NCI-H748 (cell line): ENCODE measurements at regions not wholly inside any gene's neighbourhood (a gene's known extent, or its start where the extent isn't known, plus 50 kb on each side); places are given as distances from the start of the nearest gene placed in this dataset.

Experiments
- DNase-seq: peaks from one replicate; lab custom pipeline; 2025; ENCODE audit not compliant: unreplicated experiment; lab: John Stamatoyannopoulos, UW

- DNase-seq: peak; percentile 80
Observed at GRCh38 chr1:208298593-208299269, 54.5 kb upstream of the PLXNA2 start.

DNA sequence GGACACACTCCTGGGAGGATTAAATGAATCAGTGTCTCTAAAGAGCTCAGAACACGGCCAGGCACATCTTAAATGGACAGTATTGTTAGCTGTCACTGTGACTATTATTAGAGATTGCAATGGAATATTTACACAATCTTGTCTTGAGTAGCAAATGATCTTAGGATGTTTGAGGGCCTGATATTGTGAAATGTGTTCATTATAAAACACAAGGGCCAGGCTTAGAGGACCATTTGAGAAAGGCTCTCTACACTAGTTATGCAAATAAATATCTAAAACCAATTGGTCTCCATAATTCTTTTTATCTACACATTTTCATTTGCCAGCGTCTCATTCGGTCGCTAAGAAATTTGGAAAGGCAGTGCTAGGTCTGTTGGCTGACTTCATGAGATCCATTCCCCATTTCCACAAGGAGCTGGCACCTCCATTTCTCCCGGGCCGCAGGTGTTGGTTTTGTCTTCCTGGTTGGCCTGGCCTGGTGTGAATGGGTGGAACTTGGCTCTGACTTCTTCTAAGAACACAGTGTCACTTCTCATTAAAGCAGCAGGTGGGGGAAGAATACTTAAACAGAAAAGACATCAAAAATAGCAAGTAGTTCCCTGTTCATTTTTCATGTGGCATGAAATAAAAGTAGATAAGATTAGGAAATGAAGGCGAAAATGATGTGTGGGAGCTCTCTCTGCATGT is 56.0 kb upstream of the PLXNA2 start:
- no peak for DNase-seq

- peak; percentile 17 for DNase-seq
Observed at GRCh38 chr1:208302699-208303238, 58.6 kb upstream of the PLXNA2 start.

DNA sequence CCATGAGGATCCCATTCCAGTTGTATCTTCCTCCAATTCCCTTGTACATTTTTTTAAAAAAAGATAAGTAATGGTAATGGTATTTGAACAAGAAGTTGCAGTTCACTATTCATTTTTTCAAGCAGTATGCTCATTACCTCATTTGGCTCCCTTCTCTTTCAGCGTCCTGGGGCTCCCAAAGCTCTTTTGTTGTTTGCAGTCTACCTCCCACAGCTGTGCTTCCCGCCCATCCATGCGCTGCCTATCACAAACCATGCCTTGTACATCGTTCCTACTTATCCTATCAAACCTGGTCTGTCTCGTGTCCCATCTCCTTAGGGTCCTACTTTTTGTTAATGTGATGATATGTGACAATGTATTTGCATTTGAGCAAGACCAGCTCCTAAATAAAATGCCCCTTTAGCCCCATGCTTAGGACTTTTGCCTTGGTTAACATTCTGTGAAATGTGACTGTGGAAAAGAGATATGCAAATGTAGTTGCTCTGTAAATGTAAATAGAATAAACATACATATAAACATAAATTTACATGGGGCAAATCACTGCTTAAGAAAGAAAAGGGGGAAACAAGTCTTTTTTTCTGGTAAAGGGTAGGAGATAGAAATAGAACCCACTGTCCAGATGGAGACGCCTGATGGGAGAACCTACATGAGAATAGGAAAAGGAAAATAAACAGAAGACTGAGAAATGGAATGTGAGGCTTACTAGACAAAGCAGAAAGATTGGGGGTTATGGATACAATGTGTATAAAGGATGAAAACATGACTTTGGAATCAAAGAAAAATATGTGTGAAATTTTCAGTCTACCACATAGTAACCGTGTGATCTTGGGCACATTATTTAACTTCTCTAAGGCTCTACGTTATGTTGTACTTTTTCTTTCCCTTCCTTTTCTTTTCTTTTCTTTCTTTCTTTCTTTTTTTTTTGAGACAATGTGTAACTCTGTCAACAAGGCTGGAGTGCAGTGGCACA is 59.8 kb upstream of the PLXNA2 start:
- no peak for DNase-seq

GRCh38 chr1:208308221-208308620 is 64.0 kb upstream of the PLXNA2 start:
- no peak for DNase-seq

GRCh38 chr1:208309771-208310170 is 65.6 kb upstream of the PLXNA2 start:
- no peak for DNase-seq

- no peak for DNase-seq
Observed at GRCh38 chr1:208312706-208313105, 68.5 kb upstream of the PLXNA2 start.

DNA sequence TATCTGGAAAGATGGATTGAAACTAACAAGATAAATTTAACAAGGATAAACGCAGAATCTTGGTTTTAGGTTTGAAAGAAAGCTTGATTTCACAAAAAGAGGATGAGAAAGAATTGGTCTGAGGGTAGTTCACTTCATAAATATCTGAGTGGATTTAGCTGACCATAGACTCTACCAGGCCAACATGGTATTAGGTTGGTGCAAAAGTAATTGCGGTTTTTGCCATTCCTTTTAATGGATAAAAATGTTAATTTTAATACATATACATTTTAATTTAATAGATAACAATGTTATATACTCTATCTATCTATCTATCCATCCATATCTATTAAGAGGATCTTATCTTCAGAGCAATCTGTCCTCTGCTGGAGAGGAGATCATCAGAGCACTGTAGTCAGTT is 70.2 kb upstream of the PLXNA2 start:
- DNase-seq: no peak

DNA sequence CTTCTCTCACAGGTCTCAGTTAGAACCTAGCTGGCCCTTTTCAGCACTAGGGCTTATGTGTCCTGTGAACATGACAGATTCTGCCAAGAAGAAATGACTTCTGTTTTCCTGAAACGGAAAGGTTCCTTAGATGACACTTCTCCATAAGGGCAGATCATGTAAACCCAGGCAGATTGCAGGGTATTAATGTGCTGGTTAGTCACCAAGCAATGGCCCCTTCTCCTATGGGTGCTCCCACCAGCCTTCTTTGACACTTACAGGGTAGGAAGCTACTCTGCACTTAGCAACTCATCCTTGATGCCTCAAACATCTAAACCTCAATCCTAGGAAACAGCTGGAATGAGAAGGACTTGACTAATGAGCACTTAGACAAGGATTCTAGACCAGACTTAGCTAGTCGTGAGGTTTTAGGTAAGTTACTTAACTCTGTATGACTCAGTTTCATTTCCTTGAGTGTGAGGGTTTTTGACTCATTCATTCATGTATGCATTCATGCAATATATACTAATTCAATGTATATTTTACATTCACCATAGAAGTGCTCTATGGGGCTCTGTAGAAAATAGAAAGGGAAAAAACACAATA is 74.1 kb upstream of the PLXNA2 start:
- DNase-seq: no peak

GRCh38 chr1:208324005-208324404 is 79.8 kb upstream of the PLXNA2 start:
- no peak for DNase-seq

GRCh38 chr1:208326033-208326432 is 81.8 kb upstream of the PLXNA2 start:
- DNase-seq: peak; percentile 2

GRCh38 chr1:208329300-208329699 is 85.1 kb upstream of the PLXNA2 start:
- peak; percentile 14 for DNase-seq

GRCh38 chr1:208332036-208332773 is 88.0 kb upstream of the PLXNA2 start:
- no peak for DNase-seq

DNA sequence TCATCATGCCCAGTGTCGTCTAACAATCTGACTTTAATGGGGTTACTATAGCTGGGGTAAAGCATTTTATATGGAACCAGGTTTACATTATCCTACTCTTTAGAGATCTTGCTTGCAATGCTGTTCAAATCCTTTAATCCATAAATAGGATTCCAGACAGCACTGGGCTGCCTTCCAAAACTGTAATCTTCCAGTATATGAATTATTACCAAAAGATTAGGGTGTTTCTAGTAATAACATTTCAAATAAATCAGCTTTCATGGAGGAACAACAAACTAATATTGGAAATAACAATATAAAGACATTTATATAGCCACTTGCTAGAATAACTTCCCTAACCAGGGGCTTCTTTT is 88.6 kb upstream of the PLXNA2 start:
- no peak for DNase-seq

GRCh38 chr1:208333676-208334075 is 89.5 kb upstream of the PLXNA2 start:
- no peak for DNase-seq

GRCh38 chr1:208335371-208336136 is 91.4 kb upstream of the PLXNA2 start:
- no peak for DNase-seq

DNA sequence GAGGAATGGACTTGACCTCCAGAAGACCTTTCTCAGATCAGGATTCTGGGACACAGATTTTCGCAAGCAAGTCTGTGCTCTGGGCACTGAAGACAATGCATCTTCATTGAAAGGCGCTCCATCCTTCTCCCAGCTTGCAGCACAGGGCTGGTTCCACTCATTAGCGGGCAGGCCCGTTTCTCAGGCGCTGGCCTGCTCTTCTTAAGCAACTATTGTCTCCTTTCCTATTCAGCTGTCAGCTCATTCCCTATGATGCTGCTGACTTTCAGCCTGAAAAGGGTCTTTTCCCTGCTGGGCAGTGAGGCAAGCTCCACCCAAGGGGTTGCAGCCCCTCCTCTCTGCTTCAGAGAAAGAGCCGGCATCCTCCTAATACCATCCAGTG is 91.9 kb upstream of the PLXNA2 start:
- no peak for DNase-seq

- DNase-seq: no peak
Observed at GRCh38 chr1:208339911-208340310, 95.7 kb upstream of the PLXNA2 start.

DNA sequence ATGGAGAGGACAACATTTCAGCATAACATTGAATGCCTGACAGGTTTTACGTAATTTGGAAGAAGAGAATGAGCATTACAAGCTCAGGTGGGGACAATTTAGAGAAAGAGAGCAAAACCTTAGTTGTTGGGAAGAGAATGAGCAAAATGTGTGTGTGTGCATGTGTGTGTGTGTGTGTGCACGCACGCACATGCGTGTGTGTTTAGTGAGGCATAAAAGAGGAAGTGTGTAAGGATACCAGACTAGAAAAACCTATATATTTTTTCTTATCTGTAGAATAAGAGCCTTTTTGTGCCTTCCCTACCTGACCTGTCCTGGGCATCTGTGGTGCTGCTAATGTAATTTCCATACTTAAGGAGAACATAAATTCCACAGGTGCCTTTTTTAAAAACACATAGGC is 99.0 kb upstream of the PLXNA2 start:
- no peak for DNase-seq
